Neural progenitor cell (in vitro differentiated cells): ENCODE measurements at regions not wholly inside any gene's neighbourhood (a gene's known extent, or its start where the extent isn't known, plus 50 kb on each side); places are given as distances from the start of the nearest gene placed in this dataset.

Source experiments
- DNase-seq: peaks from one replicate; pipeline ENCODE4 v3.0.0-alpha.2; 2016; ENCODE audit warnings: low spot score
- H2AFZ ChIP-seq: fragments of 200-600 bp; sonication (generic); replicated peaks from 2 replicates; pipeline ENCODE4 v1.6.1; 2016; ENCODE audit warnings: antibody characterized with exemption
- H3F3A ChIP-seq: fragments of 200-600 bp; sonication (generic); 2 replicates; pipeline ENCODE4 v1.6.1; 2016; ENCODE audit warnings: antibody characterized with exemption, low read depth
- H3K27ac ChIP-seq: fragments of 200-600 bp; sonication (generic); 2 replicates; pipeline ENCODE4 v1.5.1; 2016; ENCODE audit warnings: mild to moderate bottlenecking
- H3K27me3 ChIP-seq: fragments of 200-600 bp; sonication (generic); 2 replicates; pipeline ENCODE4 v1.6.1; 2016; ENCODE audit warnings: mild to moderate bottlenecking, moderate library complexity
- H3K36me3 ChIP-seq: fragments of 200-600 bp; sonication (generic); 2 replicates; pipeline ENCODE4 v1.5.1; 2016
- H3K4me1 ChIP-seq: fragments of 200-600 bp; sonication (generic); 2 replicates; pipeline ENCODE4 v1.6.1; 2016; ENCODE audit warnings: mixed run types
- H3K4me2 ChIP-seq: fragments of 200-600 bp; sonication (generic); 2 replicates; pipeline ENCODE4 v1.6.1; 2016
- H3K4me3 ChIP-seq: fragments of 200-600 bp; sonication (generic); 2 replicates; pipeline ENCODE4 v1.5.1; 2016
- H3K79me2 ChIP-seq: fragments of 200-600 bp; sonication (generic); 2 replicates; pipeline ENCODE4 v1.6.1; 2016; ENCODE audit warnings: low read depth
- H3K9ac ChIP-seq: fragments of 200-600 bp; sonication (generic); 2 replicates; pipeline ENCODE4 v1.6.1; 2016
- H3K9me3 ChIP-seq: fragments of 200-600 bp; sonication (generic); 2 replicates; pipeline ENCODE4 v1.5.1; 2016; ENCODE audit warnings: low read depth
- H4K20me1 ChIP-seq: fragments of 200-600 bp; sonication (generic); 2 replicates; pipeline ENCODE4 v1.6.1; 2016; ENCODE audit warnings: low read depth
- H3K27ac Mint-ChIP-seq: 3 replicates; pipeline ENCODE4 v1.8.0; 2021; ENCODE audit warnings: mixed read lengths
- H3K27me3 Mint-ChIP-seq: 2 replicates; pipeline ENCODE4 v1.8.0; 2022; ENCODE audit warnings: low read depth, mild to moderate bottlenecking, inconsistent platforms, moderate library complexity, mixed read lengths; ENCODE audit not compliant: insufficient read depth
- H3K36me3 Mint-ChIP-seq: 3 replicates; pipeline ENCODE4 v1.8.0; 2021; ENCODE audit warnings: mixed read lengths
- H3K4me1 Mint-ChIP-seq: 3 replicates; pipeline ENCODE4 v1.8.0; 2021; ENCODE audit warnings: mixed read lengths
- H3K4me3 Mint-ChIP-seq: 3 replicates; pipeline ENCODE4 v1.8.0; 2021; ENCODE audit warnings: mild to moderate bottlenecking, moderate library complexity, mixed read lengths
- H3K9me3 Mint-ChIP-seq: 3 replicates; pipeline ENCODE4 v1.8.0; 2020; ENCODE audit warnings: mixed read lengths
- EZH2 ChIP-seq: fragments of 200-600 bp; sonication (generic); IDR thresholded peaks from 2 replicates; pipeline ENCODE4 v1.6.1; 2017; ENCODE audit warnings: antibody characterized with exemption, mild to moderate bottlenecking, moderate library complexity
- EZH2phosphoT487 ChIP-seq: fragments of 200-600 bp; sonication (generic); IDR thresholded peaks from 2 replicates; pipeline ENCODE4 v1.6.1; 2017; ENCODE audit warnings: antibody characterized with exemption
- TF ChIP-seq, protein P1 (sequence below): fragments of 200-600 bp; sonication (generic); IDR thresholded peaks from 2 replicates; pipeline ENCODE4 v1.5.1; 2017; ENCODE audit warnings: antibody characterized with exemption, mild to moderate bottlenecking

DNA sequence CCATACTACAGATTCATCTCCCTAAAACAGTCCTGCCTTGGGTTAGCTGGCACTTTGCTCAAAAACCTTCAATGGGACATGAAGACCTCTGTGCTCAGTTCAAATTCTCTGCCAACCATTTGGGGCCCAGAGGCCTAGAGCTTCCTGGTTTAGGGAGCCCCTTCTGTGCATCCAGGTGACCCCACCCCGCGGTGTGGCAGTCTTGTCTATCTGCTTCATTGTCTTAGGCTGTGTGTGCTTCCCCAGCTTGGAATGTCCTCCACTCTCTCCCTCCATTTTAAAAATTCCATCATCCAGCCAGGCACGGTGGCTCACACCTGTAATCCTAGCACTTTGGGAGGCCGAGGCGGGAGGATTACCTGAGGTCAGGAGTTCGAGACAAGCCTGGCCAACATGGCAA is 99.0 kb upstream of the NEO1 start:
- TF ChIP-seq, protein P1, sequence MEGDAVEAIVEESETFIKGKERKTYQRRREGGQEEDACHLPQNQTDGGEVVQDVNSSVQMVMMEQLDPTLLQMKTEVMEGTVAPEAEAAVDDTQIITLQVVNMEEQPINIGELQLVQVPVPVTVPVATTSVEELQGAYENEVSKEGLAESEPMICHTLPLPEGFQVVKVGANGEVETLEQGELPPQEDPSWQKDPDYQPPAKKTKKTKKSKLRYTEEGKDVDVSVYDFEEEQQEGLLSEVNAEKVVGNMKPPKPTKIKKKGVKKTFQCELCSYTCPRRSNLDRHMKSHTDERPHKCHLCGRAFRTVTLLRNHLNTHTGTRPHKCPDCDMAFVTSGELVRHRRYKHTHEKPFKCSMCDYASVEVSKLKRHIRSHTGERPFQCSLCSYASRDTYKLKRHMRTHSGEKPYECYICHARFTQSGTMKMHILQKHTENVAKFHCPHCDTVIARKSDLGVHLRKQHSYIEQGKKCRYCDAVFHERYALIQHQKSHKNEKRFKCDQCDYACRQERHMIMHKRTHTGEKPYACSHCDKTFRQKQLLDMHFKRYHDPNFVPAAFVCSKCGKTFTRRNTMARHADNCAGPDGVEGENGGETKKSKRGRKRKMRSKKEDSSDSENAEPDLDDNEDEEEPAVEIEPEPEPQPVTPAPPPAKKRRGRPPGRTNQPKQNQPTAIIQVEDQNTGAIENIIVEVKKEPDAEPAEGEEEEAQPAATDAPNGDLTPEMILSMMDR = no peak
- TF ChIP-seq EZH2 (no peak), EZH2phosphoT487 (no peak)
- H3K9me3 ChIP-seq = no peaks in the 10 kb centered on the region
- H3K9ac ChIP-seq = no peak overlapping the region
- Mint-ChIP-seq H3K36me3 (no peaks in the 10 kb centered on the region), H3K27ac (no peak overlapping the region), H3K9me3 (peaks cover 5% of the 10 kb centered on the region), H3K27me3 (peaks cover 3% of the 10 kb centered on the region), H3K4me1 (peaks cover 16% of the 10 kb centered on the region), H3K4me3 (no peak overlapping the region)
- no peak for DNase-seq
- no peak overlapping the region for H2AFZ ChIP-seq
- no peaks in the 10 kb centered on the region for H3K36me3 ChIP-seq
- no peak overlapping the region for H3K4me2 ChIP-seq
- no peaks in the 10 kb centered on the region for H3K4me1 ChIP-seq
- no peak overlapping the region for H3K4me3 ChIP-seq
- no peaks in the 10 kb centered on the region for H3K79me2 ChIP-seq
- H3F3A ChIP-seq = no peaks in the 10 kb centered on the region
- no peaks in the 10 kb centered on the region for H3K27me3 ChIP-seq
- no peak overlapping the region for H3K27ac ChIP-seq
- no peaks in the 10 kb centered on the region for H4K20me1 ChIP-seq

DNA sequence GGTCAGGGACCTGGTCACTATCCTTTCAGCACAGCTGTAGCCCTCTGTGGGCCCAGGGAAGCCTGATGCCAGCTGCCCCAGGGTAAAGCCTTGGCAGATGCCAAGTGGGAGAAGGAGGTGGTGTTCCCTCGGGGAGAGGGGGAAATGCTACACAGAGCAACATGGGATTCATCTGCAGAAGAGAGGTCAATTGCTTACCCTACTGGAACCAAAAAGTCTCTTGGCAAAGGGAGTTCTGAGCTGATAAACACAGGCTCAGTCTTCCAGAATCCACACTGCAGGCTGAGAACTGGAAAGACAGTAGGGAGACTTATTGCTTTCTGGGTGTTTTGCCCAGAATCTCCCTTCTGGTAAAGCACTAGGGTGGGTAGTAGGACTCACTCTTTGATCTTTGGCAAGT is 100.1 kb upstream of the NEO1 start:
- no peaks in the 10 kb centered on the region for H3K36me3 ChIP-seq
- H3K4me3 ChIP-seq = no peak overlapping the region
- no peaks in the 10 kb centered on the region for H3K9me3 ChIP-seq
- no peak overlapping the region for H3K27ac ChIP-seq
- H3K9ac ChIP-seq = no peak overlapping the region
- Mint-ChIP-seq H3K4me3 (no peak overlapping the region), H3K27ac (no peak overlapping the region), H3K4me1 (peaks cover 14% of the 10 kb centered on the region), H3K27me3 (peaks cover 3% of the 10 kb centered on the region), H3K9me3 (peaks cover 10% of the 10 kb centered on the region), H3K36me3 (no peaks in the 10 kb centered on the region)
- H3K27me3 ChIP-seq = no peaks in the 10 kb centered on the region
- no peaks in the 10 kb centered on the region for H3F3A ChIP-seq
- H3K4me1 ChIP-seq = no peaks in the 10 kb centered on the region
- TF ChIP-seq, protein P1 = no peak
- TF ChIP-seq EZH2 (no peak), EZH2phosphoT487 (no peak)
- H2AFZ ChIP-seq = no peak overlapping the region
- no peak for DNase-seq
- no peak overlapping the region for H3K4me2 ChIP-seq
- no peaks in the 10 kb centered on the region for H4K20me1 ChIP-seq
- H3K79me2 ChIP-seq = no peaks in the 10 kb centered on the region

DNA sequence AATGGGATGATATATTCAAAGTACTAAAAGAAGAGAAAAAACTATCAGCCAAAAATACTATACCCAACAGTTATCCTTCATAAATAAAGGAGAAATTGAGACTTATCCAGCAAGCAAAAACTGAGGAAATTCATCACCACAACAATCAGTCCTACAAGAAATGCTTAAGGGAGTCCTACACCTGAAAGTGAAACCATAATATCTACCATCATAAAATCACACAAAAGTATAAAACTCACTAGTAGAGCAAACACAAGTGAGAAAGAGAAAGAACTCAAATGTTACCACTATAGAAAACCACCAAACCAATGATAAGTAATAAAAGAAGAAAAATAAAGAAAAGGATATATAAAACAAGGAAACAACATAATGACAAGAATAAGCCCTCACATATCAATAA is 103.6 kb upstream of the NEO1 start:
- H3K27ac Mint-ChIP-seq = no peak overlapping the region
- Histone ChIP-seq H3K4me2 (no peak overlapping the region), H3K79me2 (no peaks in the 10 kb centered on the region), H2AFZ (no peak overlapping the region), H3K9me3 (no peaks in the 10 kb centered on the region), H3K27ac (no peak overlapping the region), H4K20me1 (no peaks in the 10 kb centered on the region), H3F3A (no peaks in the 10 kb centered on the region), H3K4me3 (no peak overlapping the region), H3K27me3 (no peaks in the 10 kb centered on the region), H3K36me3 (no peaks in the 10 kb centered on the region), H3K9ac (no peak overlapping the region), H3K4me1 (no peaks in the 10 kb centered on the region)
- peaks cover 18% of the 10 kb centered on the region for H3K9me3 Mint-ChIP-seq
- no peaks in the 10 kb centered on the region for H3K4me1 Mint-ChIP-seq
- H3K27me3 Mint-ChIP-seq = peaks cover 3% of the 10 kb centered on the region
- H3K4me3 Mint-ChIP-seq = no peak overlapping the region
- DNase-seq = no peak
- no peaks in the 10 kb centered on the region for H3K36me3 Mint-ChIP-seq
- TF ChIP-seq, protein P1 = no peak
- no peak for TF ChIP-seq EZH2
- TF ChIP-seq EZH2phosphoT487 = no peak

DNA sequence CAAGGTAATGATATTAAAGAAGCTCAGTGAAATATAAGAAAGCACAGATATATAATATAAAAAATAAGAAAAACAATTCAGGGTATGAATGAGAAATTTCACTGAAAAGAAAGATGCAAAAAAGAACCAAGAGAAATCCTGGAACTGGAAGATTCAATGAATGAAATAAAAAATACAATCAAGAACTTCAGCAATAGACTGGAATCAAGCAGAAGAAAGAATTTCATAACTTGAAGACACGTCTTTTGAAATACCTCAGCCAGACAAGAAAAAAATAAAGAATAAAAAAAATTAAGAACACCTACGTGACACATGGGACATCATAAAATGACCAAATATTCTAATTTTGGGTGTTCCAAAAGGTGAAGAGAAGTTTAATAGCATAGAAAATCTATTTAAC is 104.6 kb upstream of the NEO1 start:
- Histone ChIP-seq H3K4me3 (no peak overlapping the region), H3K27ac (no peak overlapping the region), H3K79me2 (no peaks in the 10 kb centered on the region), H2AFZ (no peak overlapping the region), H3K9me3 (no peaks in the 10 kb centered on the region), H3F3A (no peaks in the 10 kb centered on the region), H3K9ac (no peak overlapping the region), H3K4me2 (no peak overlapping the region), H3K4me1 (no peaks in the 10 kb centered on the region), H4K20me1 (no peaks in the 10 kb centered on the region), H3K36me3 (no peaks in the 10 kb centered on the region), H3K27me3 (no peaks in the 10 kb centered on the region)
- H3K4me3 Mint-ChIP-seq = no peak overlapping the region
- DNase-seq = no peak
- H3K27ac Mint-ChIP-seq = no peak overlapping the region
- no peaks in the 10 kb centered on the region for H3K36me3 Mint-ChIP-seq
- no peaks in the 10 kb centered on the region for H3K27me3 Mint-ChIP-seq
- H3K4me1 Mint-ChIP-seq = no peaks in the 10 kb centered on the region
- peaks cover 18% of the 10 kb centered on the region for H3K9me3 Mint-ChIP-seq
- TF ChIP-seq, protein P1 = no peak
- TF ChIP-seq EZH2 (no peak), EZH2phosphoT487 (no peak)
